ENCODE measurements at regions not wholly inside any gene's neighbourhood (a gene's known extent, or its start where the extent isn't known, plus 50 kb on each side); places are given as distances from the start of the nearest gene placed in this dataset.

DNA sequence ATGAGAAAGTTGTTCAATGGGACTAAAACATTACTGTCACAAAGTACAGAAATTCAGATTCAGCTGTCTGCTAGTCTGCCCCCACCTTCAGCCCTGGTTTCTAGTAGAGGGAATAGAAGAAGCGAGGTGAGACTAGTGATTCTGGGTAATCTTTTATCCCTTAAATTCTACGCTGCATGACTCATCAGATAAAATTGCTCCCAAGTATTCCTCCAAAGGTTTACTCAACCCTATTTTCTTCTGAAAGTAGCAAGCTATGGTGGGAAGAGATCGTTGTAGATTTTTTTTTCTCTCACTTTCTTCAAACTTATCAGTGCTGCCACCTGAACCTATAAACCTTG, 318.9 kb upstream of the RIOK2 start:
- ATAC-seq (ENCODE audit: low read depth) (no peak), DNase-seq (peak; percentile 16)
- Histone ChIP-seq H3K23ac (ENCODE audit: low read depth, low read length) (no peak overlapping the region), H3K18ac (ENCODE audit: low read depth, low read length) (no peak overlapping the region), H2AK5ac (ENCODE audit: low read depth, low read length) (no peak overlapping the region), H3K27me3 (ENCODE audit: control insufficient read depth, insufficient read depth, low read length) (no peaks in the 10 kb centered on the region), H3K27ac (ENCODE audit: insufficient read depth, low read length) (no peak overlapping the region), H2BK15ac (ENCODE audit: low read depth, low read length) (no peak overlapping the region), H3K79me1 (ENCODE audit: low read depth in 1 of 2, low read length in 2 of 2) (no peaks in the 10 kb centered on the region), H3K4ac (ENCODE audit: low read depth, low read length) (no peak overlapping the region), H3K9me3 (ENCODE audit: control insufficient read depth, insufficient read depth, low read length) (no peaks in the 10 kb centered on the region), H4K5ac (ENCODE audit: low read depth, low read length) (no peak overlapping the region), H3K9me1 (ENCODE audit: insufficient read depth, low read length) (no peaks in the 10 kb centered on the region), H3K4me3 (ENCODE audit: insufficient read depth, low read depth, low read length) (no peak overlapping the region), H4K8ac (ENCODE audit: low read depth in 2 of 2, low read length in 2 of 2) (no peak overlapping the region), H3K4me1 (ENCODE audit: control insufficient read depth, insufficient read depth, low read length) (no peaks in the 10 kb centered on the region), H2BK120ac (ENCODE audit: low read depth, low read length) (no peak overlapping the region), H2BK5ac (ENCODE audit: low read depth, low read length, poor library complexity, severe bottlenecking) (no peak overlapping the region), H3K14ac (replicated peaks; ENCODE audit: low read depth, low read length) (no peak overlapping the region), H3K9ac (ENCODE audit: low read depth, low read length) (no peak overlapping the region), H2AK9ac (replicated peaks; ENCODE audit: low read depth, low read length, poor library complexity) (no peak overlapping the region), H4K91ac (ENCODE audit: insufficient read depth, low read depth, low read length) (no peak overlapping the region), H3K4me2 (ENCODE audit: low read depth, low read length) (no peak overlapping the region), H3K56ac (ENCODE audit: extremely low read depth, insufficient read depth, low read length) (no peak overlapping the region), H2AFZ (replicated peaks; ENCODE audit: low read length, poor library complexity) (no peak overlapping the region), H4K20me1 (ENCODE audit: insufficient read depth, low read length) (no peaks in the 10 kb centered on the region), H2BK20ac (ENCODE audit: low read depth, low read length) (no peak overlapping the region), H3K36me3 (ENCODE audit: control insufficient read depth, insufficient read depth, low read length) (no peaks in the 10 kb centered on the region)
- dilution Hi-C loops (cut with HindIII; ENCODE audit: low sequenced_read_pairs, unreplicated experiment) (no loop called here), in situ Hi-C loops (cut with MboI; ENCODE audit: low sequenced_read_pairs) (no loop called here), intact Hi-C loops (cut with micrococcal nuclease) (no loop called here)
- TF ChIP-seq FOS (IDR thresholded peaks at IDR 0.05; ENCODE audit: low read depth, low read length): 0 out of 2 replicates have a peak, but pooled peaks have one; percentile 8
- TF ChIP-seq, protein P1, sequence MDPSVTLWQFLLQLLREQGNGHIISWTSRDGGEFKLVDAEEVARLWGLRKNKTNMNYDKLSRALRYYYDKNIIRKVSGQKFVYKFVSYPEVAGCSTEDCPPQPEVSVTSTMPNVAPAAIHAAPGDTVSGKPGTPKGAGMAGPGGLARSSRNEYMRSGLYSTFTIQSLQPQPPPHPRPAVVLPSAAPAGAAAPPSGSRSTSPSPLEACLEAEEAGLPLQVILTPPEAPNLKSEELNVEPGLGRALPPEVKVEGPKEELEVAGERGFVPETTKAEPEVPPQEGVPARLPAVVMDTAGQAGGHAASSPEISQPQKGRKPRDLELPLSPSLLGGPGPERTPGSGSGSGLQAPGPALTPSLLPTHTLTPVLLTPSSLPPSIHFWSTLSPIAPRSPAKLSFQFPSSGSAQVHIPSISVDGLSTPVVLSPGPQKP (IDR thresholded peaks at IDR 0.05; ENCODE audit: borderline replicate concordance, low read depth, low read length): no peak
- ChIA-PET POLR2A (ENCODE audit: unreplicated experiment) (no interaction called here), CTCF (interaction anchor here (0.7 to 0.9 kb wide), 2 partner anchors 22 to 27 kb away, joined by 3 read pairs; no protein-coding TSS in a partner anchor)
- no TSS peak for BruUV-seq (replicated peaks)
- WGBS, 2 experiments (ENCODE audit: extremely low coverage in 2 of 2, insufficient read length in 1 of 2): no CpG with 5 or more reads among the region's 3 CpGs
